Astrocyte (in vitro differentiated cells and primary cell): ENCODE measurements at regions not wholly inside any gene's neighbourhood (a gene's known extent, or its start where the extent isn't known, plus 50 kb on each side); places are given as distances from the start of the nearest gene placed in this dataset.
A peak's percentile ranks its signal among the peaks of the same experiment; 100 is the strongest.

ENCODE experiments used
- DNase-seq: peaks from one replicate; pipeline ENCODE4 v3.0.0-alpha.2; 2010; ENCODE audit warnings: low read depth
- FAIRE-seq: peaks from 2 replicates; lab custom pipeline; 2011; peaks lifted over from hg19 to GRCh38; lab: Jason Lieb, UNC
- H2AFZ ChIP-seq: 2 replicates; pipeline ENCODE4 v1.6.0; 2012; ENCODE audit warnings: low read depth, low read length, inconsistent platforms
- H3K27ac ChIP-seq: 2 replicates; pipeline ENCODE4 v1.5.1; 2011; ENCODE audit warnings: low read depth, low read length, inconsistent platforms
- H3K27me3 ChIP-seq: 2 replicates; pipeline ENCODE4 v1.6.0; 2011; ENCODE audit warnings: low read length, inconsistent platforms; ENCODE audit not compliant: insufficient read depth
- H3K36me3 ChIP-seq: 2 replicates; pipeline ENCODE4 v1.5.1; 2011; ENCODE audit warnings: low read length, inconsistent platforms; ENCODE audit not compliant: insufficient read depth
- H3K4me1 ChIP-seq: 2 replicates; pipeline ENCODE4 v1.5.1; 2011; ENCODE audit warnings: low read length, inconsistent platforms; ENCODE audit not compliant: insufficient read depth
- H3K4me2 ChIP-seq: 2 replicates; pipeline ENCODE4 v1.6.0; 2012; ENCODE audit warnings: low read length, inconsistent platforms
- H3K4me3 ChIP-seq: 2 replicates; pipeline ENCODE4 v1.5.1; 2011; ENCODE audit warnings: low read depth, mild to moderate bottlenecking, low read length, inconsistent platforms; ENCODE audit not compliant: insufficient read depth
- H3K79me2 ChIP-seq: 2 replicates; pipeline ENCODE4 v1.6.0; 2012; ENCODE audit warnings: mild to moderate bottlenecking, low read length, inconsistent platforms; ENCODE audit not compliant: insufficient read depth
- H3K9ac ChIP-seq: 2 replicates; pipeline ENCODE4 v1.6.0; 2012; ENCODE audit warnings: mild to moderate bottlenecking, low read length, inconsistent platforms
- H3K9me3 ChIP-seq: 2 replicates; pipeline ENCODE4 v1.5.1; 2012; ENCODE audit warnings: low read depth, mild to moderate bottlenecking, low read length, inconsistent platforms; ENCODE audit not compliant: insufficient read depth
- H4K20me1 ChIP-seq: 2 replicates; pipeline ENCODE4 v1.6.0; 2012; ENCODE audit warnings: low read length, inconsistent platforms; ENCODE audit not compliant: insufficient read depth
- H3K27ac Mint-ChIP-seq: one replicate; pipeline ENCODE4 v1.8.0; 2021; ENCODE audit warnings: mild to moderate bottlenecking, mixed read lengths; ENCODE audit not compliant: unreplicated experiment
- H3K27me3 Mint-ChIP-seq: one replicate; pipeline ENCODE4 v1.8.0; 2021; ENCODE audit warnings: low read depth, mixed read lengths; ENCODE audit not compliant: unreplicated experiment
- H3K36me3 Mint-ChIP-seq: one replicate; pipeline ENCODE4 v1.8.0; 2021; ENCODE audit warnings: low read depth, mixed read lengths; ENCODE audit not compliant: unreplicated experiment
- H3K4me1 Mint-ChIP-seq: one replicate; pipeline ENCODE4 v1.8.0; 2021; ENCODE audit warnings: low read depth, mixed read lengths; ENCODE audit not compliant: unreplicated experiment
- H3K4me3 Mint-ChIP-seq: one replicate; pipeline ENCODE4 v1.8.0; 2021; ENCODE audit warnings: mild to moderate bottlenecking, moderate library complexity, mixed read lengths; ENCODE audit not compliant: unreplicated experiment
- H3K9me3 Mint-ChIP-seq: one replicate; pipeline ENCODE4 v1.8.0; 2021; ENCODE audit warnings: mild to moderate bottlenecking, mixed read lengths; ENCODE audit not compliant: unreplicated experiment
- CTCF ChIP-seq: IDR thresholded peaks from 2 replicates; pipeline ENCODE4 v1.5.1; 2011; ENCODE audit warnings: low read depth, mild to moderate bottlenecking, inconsistent platforms, low read length, moderate library complexity; ENCODE audit not compliant: insufficient read depth
- EZH2 ChIP-seq: IDR thresholded peaks from 2 replicates; pipeline ENCODE4 v1.6.1; 2012; ENCODE audit warnings: mild to moderate bottlenecking, low read length, inconsistent platforms; ENCODE audit not compliant: insufficient read depth

- no peak for DNase-seq
- no peak for TF ChIP-seq EZH2
- TF ChIP-seq CTCF, result peak; percentile 25
- H3K9me3 Mint-ChIP-seq, result no peaks in the 10 kb centered on the region
Observed at GRCh38 chr3:75171630-75172230, 492.4 kb upstream of the FRG2C start.

GRCh38 chr3:75176937-75177336 lies 487.2 kb upstream of the FRG2C start:
- DNase-seq, result no peak
- Histone ChIP-seq H3K4me3 (no peak overlapping the region), H3K9me3 (no peaks in the 10 kb centered on the region), H3K9ac (no peak overlapping the region), H2AFZ (no peak overlapping the region), H3K79me2 (no peaks in the 10 kb centered on the region), H3K4me2 (peak overlapping the region; percentile 22), H4K20me1 (no peaks in the 10 kb centered on the region), H3K36me3 (no peaks in the 10 kb centered on the region), H3K27me3 (no peaks in the 10 kb centered on the region), H3K4me1 (no peaks in the 10 kb centered on the region), H3K27ac (no peak overlapping the region)
- FAIRE-seq, result no peak
- Mint-ChIP-seq H3K4me3 (no peak overlapping the region), H3K36me3 (no peaks in the 10 kb centered on the region), H3K27me3 (no peaks in the 10 kb centered on the region), H3K27ac (no peak overlapping the region), H3K9me3 (no peaks in the 10 kb centered on the region), H3K4me1 (peaks cover 14% of the 10 kb centered on the region)
- no peak for TF ChIP-seq EZH2
- TF ChIP-seq CTCF, result no peak

More at GRCh38 chr3:75171630-75172230, 492.4 kb upstream of the FRG2C start:
- H3K4me2 ChIP-seq, result no peak overlapping the region
- no peak overlapping the region for H3K4me3 ChIP-seq
- no peaks in the 10 kb centered on the region for H3K36me3 ChIP-seq
- H3K36me3 Mint-ChIP-seq, result no peaks in the 10 kb centered on the region
- H3K4me1 Mint-ChIP-seq, result no peaks in the 10 kb centered on the region
- no peaks in the 10 kb centered on the region for H3K9me3 ChIP-seq
- no peaks in the 10 kb centered on the region for H3K27me3 ChIP-seq
- H3K4me3 Mint-ChIP-seq, result no peak overlapping the region
- H3K27ac Mint-ChIP-seq, result no peak overlapping the region
- no peak overlapping the region for H3K9ac ChIP-seq
- H3K79me2 ChIP-seq, result no peaks in the 10 kb centered on the region
- H2AFZ ChIP-seq, result no peak overlapping the region
- H4K20me1 ChIP-seq, result no peaks in the 10 kb centered on the region
- no peak for FAIRE-seq
- H3K27ac ChIP-seq, result no peak overlapping the region
- no peaks in the 10 kb centered on the region for H3K4me1 ChIP-seq
- H3K27me3 Mint-ChIP-seq, result no peaks in the 10 kb centered on the region

DNA sequence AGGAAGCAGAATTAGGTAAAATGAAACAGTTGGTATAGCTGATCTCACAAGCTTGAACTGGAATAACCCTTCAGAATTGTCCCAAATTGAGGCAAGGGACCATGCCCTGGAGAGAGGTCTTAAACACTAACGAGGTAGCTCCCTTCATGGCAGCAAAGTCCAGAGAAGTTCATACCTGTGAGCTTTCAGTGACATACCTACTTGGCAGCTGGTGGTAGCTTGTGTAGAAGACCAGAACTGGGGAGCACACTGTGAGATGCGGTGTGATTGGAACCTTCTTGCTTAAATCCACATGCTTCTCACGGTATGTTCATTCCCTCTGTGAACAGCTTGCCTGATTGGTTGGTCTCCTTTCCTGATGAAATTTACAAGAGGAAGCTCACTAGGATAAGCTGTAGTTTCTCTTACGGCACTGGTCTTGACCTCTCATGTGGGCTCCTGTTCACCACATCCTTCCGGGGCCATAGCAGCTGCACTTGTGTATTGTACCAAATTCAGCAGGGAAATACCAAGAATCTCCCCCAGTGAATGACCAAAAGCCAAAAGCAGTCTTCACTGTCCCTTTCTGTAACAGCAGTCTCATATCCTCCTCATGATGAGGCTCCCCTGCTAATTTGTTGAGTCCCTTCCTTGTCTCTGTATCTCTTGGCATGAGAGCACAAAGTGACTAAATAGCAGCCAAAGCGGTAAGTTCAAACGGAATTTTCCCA lies 483.7 kb upstream of the FRG2C start:
- no peak for FAIRE-seq

More for the DNA sequence above, 483.7 kb upstream of the FRG2C start:
- Mint-ChIP-seq H3K4me3 (no peak overlapping the region), H3K9me3 (no peaks in the 10 kb centered on the region), H3K36me3 (no peaks in the 10 kb centered on the region), H3K27me3 (no peaks in the 10 kb centered on the region), H3K27ac (no peak overlapping the region), H3K4me1 (peaks cover 14% of the 10 kb centered on the region)
- TF ChIP-seq EZH2 (no peak), CTCF (no peak)
- Histone ChIP-seq H4K20me1 (no peaks in the 10 kb centered on the region), H2AFZ (no peak overlapping the region), H3K4me1 (no peaks in the 10 kb centered on the region), H3K9ac (no peak overlapping the region), H3K79me2 (no peaks in the 10 kb centered on the region), H3K4me2 (no peak overlapping the region), H3K4me3 (no peak overlapping the region), H3K36me3 (no peaks in the 10 kb centered on the region), H3K27ac (no peak overlapping the region), H3K9me3 (no peaks in the 10 kb centered on the region), H3K27me3 (no peaks in the 10 kb centered on the region)
- DNase-seq, result no peak
